IPS DF 19.7 (cell line): ENCODE measurements at regions not wholly inside any gene's neighbourhood (a gene's known extent, or its start where the extent isn't known, plus 50 kb on each side); places are given as distances from the start of the nearest gene placed in this dataset.
A peak's percentile ranks its signal among the peaks of the same experiment; 100 is the strongest.

Experiments
- DNase-seq: peaks from one replicate; pipeline ENCODE4 v3.0.0-alpha.2; 2013; ENCODE audit warnings: low read depth, low spot score

GRCh38 chr11:28984231-28984630, 876.0 kb downstream of the METTL15 start:
- DNase-seq: no peak

GRCh38 chr11:28983780-28984179, 875.6 kb downstream of the METTL15 start:
- no peak for DNase-seq

GRCh38 chr11:28981381-28981780, 873.2 kb downstream of the METTL15 start:
- no peak for DNase-seq

- no peak for DNase-seq
Observed at GRCh38 chr11:28976801-28977145, 868.6 kb downstream of the METTL15 start.

GRCh38 chr11:28976012-28976800, 868.0 kb downstream of the METTL15 start:
- DNase-seq: no peak

- DNase-seq: peak; percentile 25
Observed at GRCh38 chr11:28969832-28970231, 861.6 kb downstream of the METTL15 start.

- DNase-seq: no peak
Observed at GRCh38 chr11:28966951-28967350, 858.8 kb downstream of the METTL15 start.

GRCh38 chr11:28965819-28966218, 857.6 kb downstream of the METTL15 start:
- DNase-seq: no peak

GRCh38 chr11:28964811-28965210, 856.6 kb downstream of the METTL15 start:
- DNase-seq: no peak

- no peak for DNase-seq
Observed at GRCh38 chr11:28963187-28963586, 855.0 kb downstream of the METTL15 start.

GRCh38 chr11:28962502-28962901, 854.3 kb downstream of the METTL15 start:
- DNase-seq: no peak

GRCh38 chr11:28961726-28962125, 853.5 kb downstream of the METTL15 start:
- DNase-seq: no peak

GRCh38 chr11:28956446-28956845, 848.3 kb downstream of the METTL15 start:
- no peak for DNase-seq

- no peak for DNase-seq
Observed at GRCh38 chr11:28951191-28951590, 843.0 kb downstream of the METTL15 start.

- no peak for DNase-seq
Observed at GRCh38 chr11:28939381-28939780, 831.2 kb downstream of the METTL15 start.

- no peak for DNase-seq
Observed at GRCh38 chr11:28938091-28938490, 829.9 kb downstream of the METTL15 start.

GRCh38 chr11:28932940-28933339, 824.8 kb downstream of the METTL15 start:
- no peak for DNase-seq

- DNase-seq: no peak
Observed at GRCh38 chr11:28924004-28924403, 815.8 kb downstream of the METTL15 start.

GRCh38 chr11:28922386-28922981, 814.3 kb downstream of the METTL15 start:
- no peak for DNase-seq

GRCh38 chr11:28919194-28919593, 811.0 kb downstream of the METTL15 start:
- DNase-seq: no peak

- no peak for DNase-seq
Observed at GRCh38 chr11:28913883-28914282, 805.7 kb downstream of the METTL15 start.

GRCh38 chr11:28911829-28912228, 803.6 kb downstream of the METTL15 start:
- DNase-seq: no peak

GRCh38 chr11:28910926-28911325, 802.7 kb downstream of the METTL15 start:
- no peak for DNase-seq
